Upper lobe of left lung (tissue), 4 donors: ENCODE measurements at regions not wholly inside any gene's neighbourhood (a gene's known extent, or its start where the extent isn't known, plus 50 kb on each side); places are given as distances from the start of the nearest gene placed in this dataset.

Experiments used
- CTCF ChIP-seq, 6 experiments: fragments of 450-650 bp in 4 of 6; fragments of 200-600 bp in 2 of 6; sonication (generic) in 2 of 6; IDR thresholded peaks; one replicate each; pipeline ENCODE4 v1.5.1; 2016 to 2019; ENCODE audit warnings: antibody characterized with exemption in 6 of 6
- EP300 ChIP-seq, 4 donors: sonication (generic); formaldehyde crosslinking; IDR thresholded peaks; one replicate each; pipeline ENCODE4 v1.5.1; 2017; ENCODE audit warnings: antibody characterized with exemption in 4 of 4, control low read depth in 2 of 4
- POLR2A ChIP-seq, 4 donors: fragments of 450-650 bp; IDR thresholded peaks; one replicate each; pipeline ENCODE4 v1.5.1; 2016 to 2017; ENCODE audit warnings: antibody characterized with exemption in 4 of 4, mild to moderate bottlenecking in 2 of 4

DNA sequence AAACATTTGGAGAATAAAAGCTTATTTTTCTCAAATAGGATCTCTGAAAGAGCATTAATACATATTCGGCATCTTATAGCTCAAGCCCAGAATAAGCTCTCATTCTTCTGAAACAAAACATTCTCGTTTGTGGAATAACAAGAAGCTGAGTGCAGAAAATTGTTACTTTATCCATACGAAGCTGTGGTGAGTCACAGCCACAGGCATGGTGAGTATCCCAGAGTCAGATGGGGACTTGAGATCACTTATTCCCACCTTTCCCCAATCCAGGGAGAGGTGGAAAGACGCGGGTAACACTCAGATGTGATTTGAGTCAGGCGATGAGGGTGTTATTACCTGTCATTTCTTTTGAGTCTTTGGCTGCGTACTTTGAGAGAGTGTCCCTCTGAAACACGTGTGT lies 214.6 kb upstream of the TMEM132C start:
- TF ChIP-seq POLR2A (IDR thresholded peaks at IDR 0.05) (no peak), CTCF (IDR thresholded peaks at IDR 0.05) (no peak), EP300 (IDR thresholded peaks at IDR 0.05) (no peak)
